ENCODE measurements at regions not wholly inside any gene's neighbourhood (a gene's known extent, or its start where the extent isn't known, plus 50 kb on each side); places are given as distances from the start of the nearest gene placed in this dataset.

DNA sequence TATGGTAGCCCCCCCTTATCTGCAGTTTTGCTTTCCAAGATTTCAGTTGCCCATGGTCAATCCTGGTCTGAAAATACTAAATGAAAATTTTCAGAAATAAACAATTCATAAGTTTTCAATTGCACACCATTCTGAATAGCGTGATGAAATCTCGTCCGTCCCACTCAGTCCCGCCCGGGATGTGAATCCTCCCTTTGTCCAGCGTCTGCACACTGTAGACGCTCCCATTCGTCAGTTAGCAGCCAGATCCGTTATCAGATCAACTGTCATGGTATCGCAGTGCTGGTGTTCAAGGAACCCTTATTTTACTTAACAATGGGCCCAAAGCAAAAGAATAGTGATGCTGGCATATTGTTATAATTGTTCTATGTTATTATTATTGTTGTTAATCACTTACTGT lies 98.6 kb downstream of the TMEM215 start:
- ChIA-PET POLR2A (no interaction called here), CTCF (no interaction called here)
- Mint-ChIP-seq H3K27me3 (ENCODE audit: low read depth) (no peaks in the 10 kb centered on the region), H3K36me3 (no peaks in the 10 kb centered on the region), H3K9me3 (no peaks in the 10 kb centered on the region), H3K4me3 (no peak overlapping the region), H3K27ac (no peak overlapping the region), H3K4me1 (peaks cover 11% of the 10 kb centered on the region)
- no peak for TF ChIP-seq FOXP1 (CRISPR knock-in tag; IDR thresholded peaks at IDR 0.05; ENCODE audit: borderline replicate concordance)
- DNase-seq (ENCODE audit: low spot score) (no peak), ATAC-seq (no peak)

GRCh38 chr9:32882705-32883104 lies 99.4 kb downstream of the TMEM215 start:
- DNase-seq (ENCODE audit: low spot score) (no peak), ATAC-seq (no peak)
- no peak overlapping the region for H3K4me3 Mint-ChIP-seq
- peaks cover 11% of the 10 kb centered on the region for H3K4me1 Mint-ChIP-seq
- CTCF ChIA-PET = no interaction called here
- no peak for TF ChIP-seq ZNF219 (CRISPR knock-in tag; IDR thresholded peaks at IDR 0.05; ENCODE audit: borderline replicate concordance)
- TF ChIP-seq TCF7 (CRISPR knock-in tag; IDR thresholded peaks at IDR 0.05; ENCODE audit: low read depth) = no peak
- TF ChIP-seq ZNF423 (CRISPR knock-in tag; IDR thresholded peaks at IDR 0.05) = no peak
- TF ChIP-seq NFATC4 (CRISPR knock-in tag; IDR thresholded peaks at IDR 0.05) = no peak
- no peak for TF ChIP-seq FOXP4 (CRISPR knock-in tag; IDR thresholded peaks at IDR 0.05)
- no peak for TF ChIP-seq JAZF1 (CRISPR knock-in tag; IDR thresholded peaks at IDR 0.05)
- TF ChIP-seq MLX (CRISPR knock-in tag; IDR thresholded peaks at IDR 0.05) = no peak
- TF ChIP-seq CTCF (IDR thresholded peaks at IDR 0.05) = no peak
- no peak for TF ChIP-seq ETV6 (CRISPR knock-in tag; IDR thresholded peaks at IDR 0.05)
- TF ChIP-seq FOXP1 (CRISPR knock-in tag; IDR thresholded peaks at IDR 0.05; ENCODE audit: borderline replicate concordance) = no peak
- no peak for TF ChIP-seq ELF4 (CRISPR knock-in tag; IDR thresholded peaks at IDR 0.05; ENCODE audit: low read depth)
- TF ChIP-seq, protein P1, sequence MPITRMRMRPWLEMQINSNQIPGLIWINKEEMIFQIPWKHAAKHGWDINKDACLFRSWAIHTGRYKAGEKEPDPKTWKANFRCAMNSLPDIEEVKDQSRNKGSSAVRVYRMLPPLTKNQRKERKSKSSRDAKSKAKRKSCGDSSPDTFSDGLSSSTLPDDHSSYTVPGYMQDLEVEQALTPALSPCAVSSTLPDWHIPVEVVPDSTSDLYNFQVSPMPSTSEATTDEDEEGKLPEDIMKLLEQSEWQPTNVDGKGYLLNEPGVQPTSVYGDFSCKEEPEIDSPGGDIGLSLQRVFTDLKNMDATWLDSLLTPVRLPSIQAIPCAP (CRISPR knock-in tag; IDR thresholded peaks at IDR 0.05) = no peak
- TF ChIP-seq FOXJ3 (CRISPR knock-in tag; IDR thresholded peaks at IDR 0.05; ENCODE audit: borderline replicate concordance) = no peak
- no peak for TF ChIP-seq E2F1 (CRISPR knock-in tag; IDR thresholded peaks at IDR 0.05)
- TF ChIP-seq ATF3 (CRISPR knock-in tag; conservative IDR thresholded peaks at IDR 0.05) = no peak
- TF ChIP-seq, protein P2, sequence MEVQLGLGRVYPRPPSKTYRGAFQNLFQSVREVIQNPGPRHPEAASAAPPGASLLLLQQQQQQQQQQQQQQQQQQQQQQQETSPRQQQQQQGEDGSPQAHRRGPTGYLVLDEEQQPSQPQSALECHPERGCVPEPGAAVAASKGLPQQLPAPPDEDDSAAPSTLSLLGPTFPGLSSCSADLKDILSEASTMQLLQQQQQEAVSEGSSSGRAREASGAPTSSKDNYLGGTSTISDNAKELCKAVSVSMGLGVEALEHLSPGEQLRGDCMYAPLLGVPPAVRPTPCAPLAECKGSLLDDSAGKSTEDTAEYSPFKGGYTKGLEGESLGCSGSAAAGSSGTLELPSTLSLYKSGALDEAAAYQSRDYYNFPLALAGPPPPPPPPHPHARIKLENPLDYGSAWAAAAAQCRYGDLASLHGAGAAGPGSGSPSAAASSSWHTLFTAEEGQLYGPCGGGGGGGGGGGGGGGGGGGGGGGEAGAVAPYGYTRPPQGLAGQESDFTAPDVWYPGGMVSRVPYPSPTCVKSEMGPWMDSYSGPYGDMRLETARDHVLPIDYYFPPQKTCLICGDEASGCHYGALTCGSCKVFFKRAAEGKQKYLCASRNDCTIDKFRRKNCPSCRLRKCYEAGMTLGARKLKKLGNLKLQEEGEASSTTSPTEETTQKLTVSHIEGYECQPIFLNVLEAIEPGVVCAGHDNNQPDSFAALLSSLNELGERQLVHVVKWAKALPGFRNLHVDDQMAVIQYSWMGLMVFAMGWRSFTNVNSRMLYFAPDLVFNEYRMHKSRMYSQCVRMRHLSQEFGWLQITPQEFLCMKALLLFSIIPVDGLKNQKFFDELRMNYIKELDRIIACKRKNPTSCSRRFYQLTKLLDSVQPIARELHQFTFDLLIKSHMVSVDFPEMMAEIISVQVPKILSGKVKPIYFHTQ (CRISPR knock-in tag; IDR thresholded peaks at IDR 0.05) = no peak
- no peak for TF ChIP-seq ZNF138 (CRISPR knock-in tag; conservative IDR thresholded peaks at IDR 0.05)
- no peak for TF ChIP-seq NFYB (CRISPR knock-in tag; conservative IDR thresholded peaks at IDR 0.05; ENCODE audit: low read depth)
- no peak for TF ChIP-seq SMAD4 (CRISPR knock-in tag; IDR thresholded peaks at IDR 0.05)
- TF ChIP-seq SMAD3 (CRISPR knock-in tag; IDR thresholded peaks at IDR 0.05; ENCODE audit: borderline replicate concordance) = no peak
- H3K27ac Mint-ChIP-seq = no peak overlapping the region
- no peaks in the 10 kb centered on the region for H3K9me3 Mint-ChIP-seq
- POLR2A ChIA-PET = no interaction called here
- H3K27me3 Mint-ChIP-seq (ENCODE audit: low read depth) = no peaks in the 10 kb centered on the region
- no peaks in the 10 kb centered on the region for H3K36me3 Mint-ChIP-seq

Data from WTC11 (cell line).